Glomerular visceral epithelial cell (primary cell): ENCODE measurements at regions not wholly inside any gene's neighbourhood (a gene's known extent, or its start where the extent isn't known, plus 50 kb on each side); places are given as distances from the start of the nearest gene placed in this dataset.

Experiments
- DNase-seq: peaks from one replicate; pipeline ENCODE4 v3.0.0-alpha.2; 2016; ENCODE audit errors: extremely low spot score

GRCh38 chr2:43086451-43087221 lies 139.8 kb downstream of the ZFP36L2 start:
- DNase-seq = peak; percentile 96

- DNase-seq = no peak
These were observed 140.5 kb downstream of the ZFP36L2 start for GRCh38 chr2:43085929-43086328.

- no peak for DNase-seq
These were observed 140.9 kb downstream of the ZFP36L2 start for GRCh38 chr2:43085505-43085904.

GRCh38 chr2:43084699-43085091 lies 141.7 kb downstream of the ZFP36L2 start:
- no peak for DNase-seq

- DNase-seq = peak; percentile 63
These were observed 142.4 kb downstream of the ZFP36L2 start for GRCh38 chr2:43083710-43084698.

- no peak for DNase-seq
These were observed 143.3 kb downstream of the ZFP36L2 start for GRCh38 chr2:43082903-43083677.

GRCh38 chr2:43082111-43082894 lies 144.1 kb downstream of the ZFP36L2 start:
- DNase-seq = peak; percentile 76

GRCh38 chr2:43081131-43081765 lies 145.2 kb downstream of the ZFP36L2 start:
- DNase-seq = no peak

GRCh38 chr2:43080571-43081021 lies 145.8 kb downstream of the ZFP36L2 start:
- DNase-seq = no peak

GRCh38 chr2:43078781-43079755 lies 147.3 kb downstream of the ZFP36L2 start:
- DNase-seq = no peak

- DNase-seq = no peak
These were observed 148.1 kb downstream of the ZFP36L2 start for GRCh38 chr2:43078301-43078700.

- no peak for DNase-seq
These were observed 148.5 kb downstream of the ZFP36L2 start for GRCh38 chr2:43077876-43078275.

GRCh38 chr2:43076676-43077075 lies 149.7 kb downstream of the ZFP36L2 start:
- no peak for DNase-seq

- DNase-seq = peak; percentile 75
These were observed 150.4 kb downstream of the ZFP36L2 start for GRCh38 chr2:43075811-43076585.

- DNase-seq = peak; percentile 88
These were observed 151.3 kb downstream of the ZFP36L2 start for GRCh38 chr2:43075054-43075593.

- no peak for DNase-seq
These were observed 151.8 kb downstream of the ZFP36L2 start for GRCh38 chr2:43074592-43075053.

GRCh38 chr2:43074052-43074451 lies 152.4 kb downstream of the ZFP36L2 start:
- no peak for DNase-seq

- peak; percentile 44 for DNase-seq
These were observed 153.0 kb downstream of the ZFP36L2 start for GRCh38 chr2:43073401-43073825.
